Transverse colon (tissue), 4 donors: ENCODE measurements at regions not wholly inside any gene's neighbourhood (a gene's known extent, or its start where the extent isn't known, plus 50 kb on each side); places are given as distances from the start of the nearest gene placed in this dataset.

Source experiments
- CTCF ChIP-seq, 5 experiments: fragments of 200-600 bp in 3 of 5; fragments of 450-650 bp in 2 of 5; sonication (generic) in 3 of 5; IDR thresholded peaks; 1 replicate in 2 of 5; 2 replicates in 3 of 5; pipeline ENCODE4 v1.5.1; 2016 to 2017; ENCODE audit warnings: antibody characterized with exemption in 5 of 5, inconsistent platforms in 3 of 5, mild to moderate bottlenecking in 2 of 5, moderate library complexity in 1 of 5
- EP300 ChIP-seq: sonication (generic); formaldehyde crosslinking; IDR thresholded peaks from one replicate; pipeline ENCODE4 v1.6.1; 2017; ENCODE audit warnings: antibody characterized with exemption, low read depth
- POLR2A ChIP-seq: fragments of 450-650 bp; IDR thresholded peaks from one replicate; pipeline ENCODE4 v1.6.1; 2016; ENCODE audit warnings: antibody characterized with exemption, mild to moderate bottlenecking, moderate library complexity
- POLR2AphosphoS5 ChIP-seq, 3 donors: sonication (generic); formaldehyde crosslinking; IDR thresholded peaks; one replicate each; pipeline ENCODE4 v1.6.1; 2016; ENCODE audit warnings: antibody characterized with exemption in 3 of 3

- TF ChIP-seq EP300 = no peak
- TF ChIP-seq CTCF (IDR thresholded peaks at IDR 0.05) = no peak
- TF ChIP-seq POLR2A = no peak
- TF ChIP-seq POLR2AphosphoS5 (IDR thresholded peaks at IDR 0.05) = no peak
Observed at GRCh38 chr5:4212071-4212739, 616.6 kb downstream of the IRX1 start.
